CD4-positive, alpha-beta T cell (primary cell): ENCODE measurements at regions not wholly inside any gene's neighbourhood (a gene's known extent, or its start where the extent isn't known, plus 50 kb on each side); places are given as distances from the start of the nearest gene placed in this dataset.

Source experiments
- ATAC-seq: fragments of 200-7000 bp; cut with Tn5 transposase; one replicate; pipeline ENCODE4 v1.10.0; 2022; ENCODE audit warnings: mild to moderate bottlenecking; ENCODE audit not compliant: poor library complexity
- CTCF ChIA-PET: fragments of 350-600 bp; sonication (Branson Sonifier 250); formaldehyde crosslinking; loops from one replicate; lab custom pipeline; 2021; ENCODE audit warnings: antibody characterized with exemption, inconsistent platforms; lab: Charles Lee
- POLR2A ChIA-PET: fragments of 350-600 bp; sonication (Branson Sonifier 250); formaldehyde crosslinking; loops from one replicate; lab custom pipeline; 2021; ENCODE audit warnings: antibody characterized with exemption, inconsistent platforms; lab: Charles Lee
- DNase-seq, 14 experiments: peaks; one replicate each; pipeline ENCODE4 v3.0.0-alpha.2; 2013 to 2020; ENCODE audit warnings: mixed read lengths in 2 of 14
- H3K27ac ChIP-seq, 2 donors: one replicate each; pipeline versions ENCODE4 v1.5.1 to v1.7.0; 2013; ENCODE audit warnings: low read length in 2 of 2, low read depth in 1 of 2, mild to moderate bottlenecking in 1 of 2
- H3K27me3 ChIP-seq, 2 experiments: 1 replicate in 1 of 2; 2 replicates in 1 of 2; pipeline versions ENCODE4 v1.6.1 to v1.7.0; 2013; ENCODE audit warnings: low read length in 2 of 2, control low read depth in 1 of 2, mild to moderate bottlenecking in 1 of 2, moderate library complexity in 1 of 2; ENCODE audit not compliant: insufficient read depth in 2 of 2, control insufficient read depth in 1 of 2
- H3K36me3 ChIP-seq: one replicate; pipeline ENCODE4 v1.6.1; 2013; ENCODE audit warnings: low read length, control low read depth; ENCODE audit not compliant: insufficient read depth
- H3K4me1 ChIP-seq: one replicate; pipeline ENCODE4 v1.6.1; 2013; ENCODE audit warnings: low read length, control low read depth; ENCODE audit not compliant: insufficient read depth
- H3K4me3 ChIP-seq: one replicate; pipeline ENCODE4 v1.5.1; 2013; ENCODE audit warnings: mild to moderate bottlenecking, low read length, moderate library complexity
- H3K9me3 ChIP-seq, 2 experiments: 1 replicate in 1 of 2; 2 replicates in 1 of 2; pipeline versions ENCODE4 v1.6.1 to v1.7.0; 2013; ENCODE audit warnings: low read length in 2 of 2, mild to moderate bottlenecking in 2 of 2, control low read depth in 1 of 2, moderate library complexity in 1 of 2; ENCODE audit not compliant: control insufficient read depth in 1 of 2, insufficient read depth in 1 of 2
- H3K27ac Mint-ChIP-seq: one replicate; pipeline ENCODE4 v1.8.0; 2020; ENCODE audit warnings: mixed read lengths
- H3K27me3 Mint-ChIP-seq: one replicate; pipeline ENCODE4 v1.8.0; 2021; ENCODE audit warnings: mixed read lengths
- H3K36me3 Mint-ChIP-seq: one replicate; pipeline ENCODE4 v1.8.0; 2021; ENCODE audit warnings: low read depth, mixed read lengths
- H3K4me1 Mint-ChIP-seq: one replicate; pipeline ENCODE4 v1.8.0; 2021; ENCODE audit warnings: low read depth, mixed read lengths
- H3K4me3 Mint-ChIP-seq: one replicate; pipeline ENCODE4 v1.8.0; 2020; ENCODE audit warnings: mild to moderate bottlenecking, mixed read lengths
- H3K9me3 Mint-ChIP-seq: one replicate; pipeline ENCODE4 v1.8.0; 2020; ENCODE audit warnings: mixed read lengths
- intact Hi-C, 2 experiments: fragments of 100-400 bp; cut with DNase I in 1 of 2; cut with micrococcal nuclease in 1 of 2; formaldehyde crosslinking; loops; one replicate each; pipeline versions ENCODE4 v1.15.1 to v1.9.0; 2023 to 2025; cut with DNase I, micrococcal nuclease
- TF ChIP-seq, protein P1 (sequence below): fragments of 200-600 bp; IDR thresholded peaks from one replicate; pipeline ENCODE4 v1.8.0; 2022; ENCODE audit warnings: antibody characterized with exemption, mild to moderate bottlenecking

DNA sequence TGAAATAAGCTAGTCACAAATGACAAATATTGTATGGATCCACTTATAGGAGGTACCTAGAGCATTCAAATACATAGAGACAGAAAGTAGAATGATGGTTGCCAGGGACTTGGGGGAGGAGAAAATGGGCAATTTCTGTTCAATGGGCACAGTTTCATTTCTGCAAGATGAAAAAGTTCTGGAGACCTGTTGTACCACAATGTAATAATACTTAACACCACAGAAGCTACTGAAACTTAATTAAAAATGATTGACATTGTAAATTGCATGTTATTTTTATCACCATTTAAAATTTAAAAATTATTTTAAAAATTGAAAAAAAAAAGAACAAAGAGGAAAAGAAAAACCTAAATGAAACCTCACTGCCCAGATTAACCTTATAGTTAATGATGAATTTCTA is 67.4 kb downstream of the NHLRC1 start:
- no peaks in the 10 kb centered on the region for H3K27me3 Mint-ChIP-seq
- Histone ChIP-seq H3K27me3 (no peaks in the 10 kb centered on the region), H3K4me3 (no peak overlapping the region), H3K36me3 (no peaks in the 10 kb centered on the region), H3K9me3 (no peaks in the 10 kb centered on the region), H3K4me1 (no peaks in the 10 kb centered on the region), H3K27ac (no peak overlapping the region)
- POLR2A ChIA-PET: no interaction called here
- no peak overlapping the region for H3K27ac Mint-ChIP-seq
- no peak overlapping the region for H3K4me3 Mint-ChIP-seq
- CTCF ChIA-PET: no interaction called here
- H3K36me3 Mint-ChIP-seq: no peaks in the 10 kb centered on the region
- H3K9me3 Mint-ChIP-seq: no peaks in the 10 kb centered on the region
- intact Hi-C loops: no loop called here
- TF ChIP-seq, protein P1, sequence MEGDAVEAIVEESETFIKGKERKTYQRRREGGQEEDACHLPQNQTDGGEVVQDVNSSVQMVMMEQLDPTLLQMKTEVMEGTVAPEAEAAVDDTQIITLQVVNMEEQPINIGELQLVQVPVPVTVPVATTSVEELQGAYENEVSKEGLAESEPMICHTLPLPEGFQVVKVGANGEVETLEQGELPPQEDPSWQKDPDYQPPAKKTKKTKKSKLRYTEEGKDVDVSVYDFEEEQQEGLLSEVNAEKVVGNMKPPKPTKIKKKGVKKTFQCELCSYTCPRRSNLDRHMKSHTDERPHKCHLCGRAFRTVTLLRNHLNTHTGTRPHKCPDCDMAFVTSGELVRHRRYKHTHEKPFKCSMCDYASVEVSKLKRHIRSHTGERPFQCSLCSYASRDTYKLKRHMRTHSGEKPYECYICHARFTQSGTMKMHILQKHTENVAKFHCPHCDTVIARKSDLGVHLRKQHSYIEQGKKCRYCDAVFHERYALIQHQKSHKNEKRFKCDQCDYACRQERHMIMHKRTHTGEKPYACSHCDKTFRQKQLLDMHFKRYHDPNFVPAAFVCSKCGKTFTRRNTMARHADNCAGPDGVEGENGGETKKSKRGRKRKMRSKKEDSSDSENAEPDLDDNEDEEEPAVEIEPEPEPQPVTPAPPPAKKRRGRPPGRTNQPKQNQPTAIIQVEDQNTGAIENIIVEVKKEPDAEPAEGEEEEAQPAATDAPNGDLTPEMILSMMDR: no peak
- no peak for ATAC-seq
- no peak for DNase-seq
- H3K4me1 Mint-ChIP-seq: no peaks in the 10 kb centered on the region

- ATAC-seq: no peak
- H3K27me3 Mint-ChIP-seq: no peaks in the 10 kb centered on the region
- ChIA-PET CTCF (no interaction called here), POLR2A (no interaction called here)
- H3K27me3 ChIP-seq: no peaks in the 10 kb centered on the region
- TF ChIP-seq, protein P1: no peak
- H3K27ac Mint-ChIP-seq: no peak overlapping the region
- no peaks in the 10 kb centered on the region for H3K36me3 ChIP-seq
- no peaks in the 10 kb centered on the region for H3K36me3 Mint-ChIP-seq
- intact Hi-C loops: no loop called here
- H3K4me1 Mint-ChIP-seq: no peaks in the 10 kb centered on the region
- H3K4me3 Mint-ChIP-seq: no peak overlapping the region
- no peaks in the 10 kb centered on the region for H3K4me1 ChIP-seq
- H3K9me3 Mint-ChIP-seq: no peaks in the 10 kb centered on the region
- H3K27ac ChIP-seq: no peak overlapping the region
- no peak overlapping the region for H3K4me3 ChIP-seq
- no peak for DNase-seq
- H3K9me3 ChIP-seq: no peaks in the 10 kb centered on the region
These were observed 66.4 kb upstream of the KIF13A start for GRCh38 chr6:18053555-18054445.

GRCh38 chr6:18053078-18053477 is 65.6 kb upstream of the KIF13A start:
- Mint-ChIP-seq H3K27me3 (no peaks in the 10 kb centered on the region), H3K27ac (no peak overlapping the region), H3K4me1 (no peaks in the 10 kb centered on the region), H3K9me3 (no peaks in the 10 kb centered on the region), H3K4me3 (no peak overlapping the region), H3K36me3 (no peaks in the 10 kb centered on the region)
- TF ChIP-seq, protein P1: no peak
- ChIA-PET CTCF (no interaction called here), POLR2A (no interaction called here)
- Histone ChIP-seq H3K9me3 (no peaks in the 10 kb centered on the region), H3K4me3 (no peak overlapping the region), H3K4me1 (no peaks in the 10 kb centered on the region), H3K27ac (no peak overlapping the region), H3K27me3 (no peaks in the 10 kb centered on the region), H3K36me3 (no peaks in the 10 kb centered on the region)
- ATAC-seq: no peak
- no peak for DNase-seq
- intact Hi-C loops: no loop called here
